Right atrium auricular region (tissue), 2 donors: ENCODE measurements at regions not wholly inside any gene's neighbourhood (a gene's known extent, or its start where the extent isn't known, plus 50 kb on each side); places are given as distances from the start of the nearest gene placed in this dataset.

ENCODE experiments used
- DNase-seq: peaks from one replicate; pipeline ENCODE4 v3.0.0-alpha.2; 2019; ENCODE audit warnings: low spot score
- H3K27ac ChIP-seq, 2 donors: fragments of 200-600 bp; sonication (generic); 1 replicate in 1 of 2; 2 replicates in 1 of 2; pipeline ENCODE4 v1.5.1; 2016 to 2019
- H3K27me3 ChIP-seq, 2 donors: fragments of 200-600 bp; sonication (generic); one replicate each; pipeline versions ENCODE4 v1.5.1 to v1.6.0; 2017 to 2019
- H3K36me3 ChIP-seq: fragments of 200-600 bp; sonication (generic); one replicate; pipeline ENCODE4 v1.5.1; 2016
- H3K4me1 ChIP-seq, 2 donors: fragments of 200-600 bp; sonication (generic); one replicate each; pipeline versions ENCODE4 v1.5.1 to v1.6.0; 2017 to 2019
- H3K4me3 ChIP-seq, 2 donors: fragments of 200-600 bp; sonication (generic); 1 replicate in 1 of 2; 2 replicates in 1 of 2; pipeline ENCODE4 v1.5.1; 2017 to 2019; ENCODE audit warnings: mild to moderate bottlenecking in 1 of 2, moderate library complexity in 1 of 2
- H3K9me3 ChIP-seq, 2 donors: fragments of 200-600 bp; sonication (generic); one replicate each; pipeline ENCODE4 v1.5.1; 2019
- CTCF ChIP-seq, 2 donors: fragments of 200-600 bp; sonication (generic); IDR thresholded peaks; one replicate each; pipeline ENCODE4 v1.5.1; 2019; ENCODE audit warnings: antibody characterized with exemption in 2 of 2

- no peak for DNase-seq
- no peak for TF ChIP-seq CTCF (IDR thresholded peaks at IDR 0.05)
- Histone ChIP-seq H3K9me3 (no peaks in the 10 kb centered on the region), H3K36me3 (no peaks in the 10 kb centered on the region), H3K27me3 (no peaks in the 10 kb centered on the region), H3K4me3 (no peak overlapping the region), H3K4me1 (no peaks in the 10 kb centered on the region), H3K27ac (no peak overlapping the region)
Observed at GRCh38 chr18:24954341-24954740, 397.6 kb downstream of the ZNF521 start.

- Histone ChIP-seq H3K9me3 (no peaks in the 10 kb centered on the region), H3K4me1 (no peaks in the 10 kb centered on the region), H3K27me3 (no peaks in the 10 kb centered on the region), H3K4me3 (no peak overlapping the region), H3K27ac (no peak overlapping the region), H3K36me3 (no peaks in the 10 kb centered on the region)
- DNase-seq, result no peak
- no peak for TF ChIP-seq CTCF (IDR thresholded peaks at IDR 0.05)
Observed at GRCh38 chr18:24958001-24958400, 394.0 kb downstream of the ZNF521 start.

GRCh38 chr18:24959051-24959476, 392.9 kb downstream of the ZNF521 start:
- no peaks in the 10 kb centered on the region for H3K9me3 ChIP-seq
- H3K36me3 ChIP-seq, result no peaks in the 10 kb centered on the region
- H3K4me1 ChIP-seq, result no peaks in the 10 kb centered on the region
- no peak overlapping the region for H3K4me3 ChIP-seq
- H3K27me3 ChIP-seq, result no peaks in the 10 kb centered on the region
- H3K27ac ChIP-seq, result no peak overlapping the region
- no peak for DNase-seq
- TF ChIP-seq CTCF (IDR thresholded peaks at IDR 0.05), result no peak

- no peak overlapping the region for H3K27ac ChIP-seq
- no peaks in the 10 kb centered on the region for H3K36me3 ChIP-seq
- no peaks in the 10 kb centered on the region for H3K4me1 ChIP-seq
- H3K27me3 ChIP-seq, result no peaks in the 10 kb centered on the region
- peaks cover 0 to 5% of the 10 kb centered on the region in 2 donors for H3K9me3 ChIP-seq
- H3K4me3 ChIP-seq, result no peak overlapping the region
- DNase-seq, result no peak
- TF ChIP-seq CTCF (IDR thresholded peaks at IDR 0.05), result no peak
Observed at GRCh38 chr18:24964216-24964615, 387.8 kb downstream of the ZNF521 start.

GRCh38 chr18:24968238-24968775, 383.7 kb downstream of the ZNF521 start:
- Histone ChIP-seq H3K9me3 (peaks cover 0 to 5% of the 10 kb centered on the region in 2 donors), H3K36me3 (no peaks in the 10 kb centered on the region), H3K27me3 (no peaks in the 10 kb centered on the region), H3K4me3 (no peak overlapping the region), H3K27ac (no peak overlapping the region), H3K4me1 (no peaks in the 10 kb centered on the region)
- DNase-seq, result no peak
- no peak for TF ChIP-seq CTCF (IDR thresholded peaks at IDR 0.05)

- no peaks in the 10 kb centered on the region for H3K9me3 ChIP-seq
- DNase-seq, result no peak
- no peak for TF ChIP-seq CTCF (IDR thresholded peaks at IDR 0.05)
Observed at GRCh38 chr18:24972577-24972976, 379.4 kb downstream of the ZNF521 start.

More at GRCh38 chr18:24972577-24972976, 379.4 kb downstream of the ZNF521 start:
- Histone ChIP-seq H3K27ac (no peak overlapping the region), H3K36me3 (no peaks in the 10 kb centered on the region), H3K27me3 (no peaks in the 10 kb centered on the region), H3K4me3 (no peak overlapping the region), H3K4me1 (no peaks in the 10 kb centered on the region)
